GM19043 (cell line): ENCODE measurements at regions not wholly inside any gene's neighbourhood (a gene's known extent, or its start where the extent isn't known, plus 50 kb on each side); places are given as distances from the start of the nearest gene placed in this dataset.

Source experiments
- ATAC-seq: cut with Tn5 transposase; IDR thresholded peaks from one replicate; pipeline ENCODE4 v1.9.1; 2021; ENCODE audit warnings: low read depth; ENCODE audit not compliant: unreplicated experiment

DNA sequence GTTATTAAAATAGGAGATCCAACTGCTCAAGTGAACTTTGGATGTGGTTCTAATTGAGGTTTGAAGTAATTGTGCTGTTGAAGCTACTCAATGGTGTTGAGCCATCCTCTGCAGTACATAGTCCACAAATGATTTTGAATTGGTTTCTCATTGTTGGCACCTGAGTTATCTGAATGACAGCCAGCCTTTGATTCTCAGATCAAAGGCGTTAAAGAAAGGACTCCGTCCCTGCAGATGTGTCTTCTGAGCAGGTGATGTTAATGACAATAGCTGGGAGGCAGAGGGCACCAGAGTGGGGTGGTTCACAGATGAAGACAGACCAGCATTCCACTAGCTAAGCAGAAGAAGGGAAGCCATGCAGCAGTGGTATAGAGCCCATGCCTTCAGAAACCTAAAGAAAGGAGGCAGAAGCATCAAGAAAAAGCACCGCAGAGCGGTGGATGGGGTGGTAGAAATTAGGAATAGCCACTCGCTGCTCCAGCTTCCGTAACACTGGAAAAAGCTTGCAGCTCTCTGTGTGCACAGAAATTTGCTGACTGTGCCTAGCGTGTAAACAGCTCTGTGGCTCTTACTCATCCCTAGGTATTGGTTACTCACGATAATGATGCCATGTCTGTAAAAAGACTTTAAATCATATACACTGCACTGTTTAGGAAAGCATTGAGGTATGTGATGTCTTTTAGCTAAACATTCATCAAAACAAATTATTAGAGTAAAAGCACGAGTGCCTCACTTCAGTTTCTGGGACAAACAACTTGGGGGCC, 79.2 kb upstream of the CLCN4 start:
- no peak for ATAC-seq

DNA sequence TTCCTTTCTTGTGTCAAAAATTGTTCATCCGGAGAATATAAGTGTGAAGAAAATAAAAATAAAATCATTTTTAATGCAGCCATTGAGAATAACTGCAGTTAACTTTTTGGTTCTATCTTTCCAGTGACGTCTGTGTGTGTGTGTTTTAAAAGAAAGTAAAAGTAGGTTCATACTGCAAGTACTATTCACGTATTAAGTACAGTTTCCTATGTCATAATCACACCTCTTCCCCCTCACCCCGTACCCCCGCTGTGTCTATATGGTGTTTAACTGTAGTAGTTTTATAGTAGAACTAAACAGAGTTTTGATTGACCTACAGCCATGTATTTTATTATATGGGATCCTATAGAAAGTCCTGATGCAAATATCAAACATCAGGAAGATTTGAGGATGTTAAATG, 78.5 kb upstream of the CLCN4 start:
- no peak for ATAC-seq

DNA sequence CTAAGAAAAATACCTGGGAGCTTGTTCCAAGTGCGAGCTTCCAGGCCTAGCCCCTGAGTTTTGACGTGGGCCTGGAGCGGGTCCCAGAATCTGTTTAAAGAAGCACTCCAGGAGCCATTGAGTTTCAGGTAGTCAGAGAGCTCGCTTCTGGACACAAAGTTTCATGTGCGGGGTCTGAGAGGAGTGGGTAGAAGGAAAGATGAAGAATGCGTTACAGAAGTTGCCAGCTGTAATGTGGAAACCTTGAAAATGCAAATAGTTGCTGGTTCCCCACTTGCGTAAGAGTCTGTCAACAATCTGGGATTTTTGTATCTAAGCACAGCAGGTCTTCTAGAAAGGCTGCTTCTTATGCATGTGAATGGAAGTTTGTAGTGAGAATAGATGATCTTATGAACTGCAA, 77.5 kb upstream of the CLCN4 start:
- ATAC-seq = no peak

DNA sequence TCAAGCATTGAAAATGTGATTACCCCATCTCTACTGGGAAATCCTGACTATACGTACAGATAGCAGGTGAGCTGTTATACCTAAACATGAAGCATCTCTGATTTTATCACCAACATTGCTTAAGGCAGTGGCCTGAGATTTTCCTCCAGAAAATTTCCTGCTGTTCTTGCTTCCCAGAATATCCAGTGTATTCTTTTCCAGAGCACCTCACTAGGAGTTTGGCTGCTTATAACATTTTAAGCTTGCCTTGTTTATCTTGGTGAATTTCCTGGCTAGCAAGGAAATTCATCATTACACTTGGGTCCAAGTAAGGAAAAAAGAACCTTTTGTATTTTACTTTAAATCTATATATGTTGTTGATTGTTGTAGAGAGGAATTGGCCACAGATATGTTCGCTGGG, 73.0 kb upstream of the CLCN4 start:
- ATAC-seq = no peak

DNA sequence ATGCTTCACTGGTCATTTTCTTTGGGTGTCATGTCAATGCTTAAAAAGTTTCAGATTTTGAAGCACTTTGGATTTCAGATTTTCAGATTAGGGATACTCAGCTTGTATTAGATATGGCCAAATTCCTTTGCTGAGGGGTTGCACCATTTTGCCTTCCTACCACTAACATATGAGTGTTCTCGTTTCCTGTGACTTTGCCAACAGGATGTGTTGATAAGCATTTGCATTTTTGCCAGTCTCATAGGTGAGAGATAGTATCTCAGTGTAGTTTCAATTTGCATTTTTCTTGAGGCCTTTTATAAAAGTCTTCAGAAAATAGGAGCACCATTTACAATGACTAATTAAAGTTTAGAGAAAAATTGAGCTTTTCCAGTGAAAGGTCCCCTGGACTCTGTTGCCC, 71.6 kb upstream of the CLCN4 start:
- no peak for ATAC-seq

DNA sequence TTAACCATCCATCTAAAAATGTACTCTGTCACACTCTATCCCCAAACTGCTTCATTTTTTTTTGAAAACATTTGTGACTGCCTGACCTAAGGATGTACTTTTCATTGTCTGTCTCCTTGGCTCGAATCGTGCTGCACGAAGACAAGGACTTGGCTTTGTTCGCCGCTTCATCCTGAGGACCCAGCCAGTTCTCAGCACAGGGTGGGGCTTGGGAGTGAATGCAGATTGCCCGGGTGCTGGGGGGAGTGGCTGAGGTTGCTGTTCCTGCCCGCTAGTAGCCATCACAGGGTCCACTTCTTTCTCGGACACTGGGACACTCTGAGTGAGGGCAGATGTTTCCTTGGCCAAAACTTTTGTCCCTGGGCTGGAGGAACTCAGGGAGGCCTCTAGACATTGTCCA, 70.1 kb upstream of the CLCN4 start:
- ATAC-seq = no peak

DNA sequence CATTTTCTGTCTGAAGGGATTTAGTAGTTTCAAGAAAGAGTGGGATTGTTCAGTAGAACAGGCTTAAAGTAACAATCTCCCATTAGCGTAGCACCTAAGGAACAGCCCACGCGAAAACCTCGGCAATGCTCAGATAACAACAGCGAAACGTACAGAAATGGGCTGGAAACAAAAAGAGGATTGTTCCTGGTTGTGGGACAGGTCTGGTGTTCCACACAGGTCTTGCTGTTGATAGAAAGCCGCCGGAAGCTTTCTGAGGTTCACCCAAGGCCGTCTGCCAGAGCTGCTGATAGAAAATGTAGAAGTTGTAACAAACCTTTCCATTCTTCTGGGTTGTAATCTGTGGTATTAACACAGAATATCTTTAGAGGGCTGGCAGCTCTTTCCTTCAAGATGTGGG, 69.4 kb upstream of the CLCN4 start:
- ATAC-seq = no peak

DNA sequence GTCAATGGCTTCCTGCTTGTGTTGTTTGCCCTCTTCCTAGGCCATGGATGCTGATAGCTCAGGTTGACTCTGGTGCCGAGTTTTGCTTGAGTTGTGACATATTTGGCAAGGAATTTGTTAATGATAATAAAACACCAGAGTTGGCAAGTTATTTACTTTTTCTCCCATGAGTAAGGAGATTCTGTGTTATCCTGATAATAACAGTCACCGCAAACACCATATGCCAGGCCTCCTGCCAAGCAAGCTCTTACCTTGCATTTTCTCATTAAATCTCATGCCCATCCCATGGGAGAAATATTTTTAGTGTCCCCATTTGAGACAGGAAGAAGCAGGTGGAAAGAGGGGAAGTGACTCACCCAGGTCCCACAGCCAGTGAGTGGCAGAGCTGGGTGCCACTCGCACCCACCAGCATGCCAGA, 67.4 kb upstream of the CLCN4 start:
- ATAC-seq = no peak

DNA sequence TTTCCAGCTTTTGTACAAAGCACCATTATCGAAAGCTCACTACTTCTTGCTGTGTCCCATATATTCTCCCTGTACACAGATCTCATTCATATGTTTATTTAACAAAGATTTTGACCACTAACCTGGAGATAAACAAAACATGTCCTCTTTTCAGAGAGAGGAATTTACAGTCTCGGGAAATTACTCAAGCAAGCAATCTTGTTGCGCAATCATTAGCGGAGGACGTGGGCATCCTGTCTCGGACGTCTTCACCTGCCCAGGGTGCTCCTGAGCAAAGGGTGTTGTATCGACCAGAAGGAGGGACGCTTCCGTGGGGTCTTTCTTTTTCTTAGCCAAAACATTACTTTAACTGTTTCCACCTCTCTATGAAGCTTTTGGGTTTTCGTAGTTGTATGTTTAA, 66.5 kb upstream of the CLCN4 start:
- ATAC-seq = no peak

DNA sequence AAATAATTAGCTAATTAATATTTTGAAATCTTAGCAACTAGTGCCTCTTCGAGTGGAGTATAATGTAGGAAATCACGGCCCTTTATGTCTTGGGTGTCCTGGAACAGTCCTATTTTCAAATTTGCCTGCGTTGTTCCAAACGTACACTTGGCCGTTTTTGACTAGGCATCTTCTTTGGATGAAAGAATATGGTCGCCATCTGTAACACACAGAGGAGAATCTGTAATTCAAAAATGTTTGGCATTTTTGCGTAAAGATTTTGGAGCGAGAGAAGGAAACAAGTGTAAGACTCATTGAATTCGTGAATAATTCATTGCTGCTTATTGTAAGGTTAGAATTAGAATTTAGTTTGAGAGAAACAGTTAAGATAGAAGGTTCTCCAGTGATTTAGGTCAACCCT, 61.5 kb upstream of the CLCN4 start:
- ATAC-seq = no peak

DNA sequence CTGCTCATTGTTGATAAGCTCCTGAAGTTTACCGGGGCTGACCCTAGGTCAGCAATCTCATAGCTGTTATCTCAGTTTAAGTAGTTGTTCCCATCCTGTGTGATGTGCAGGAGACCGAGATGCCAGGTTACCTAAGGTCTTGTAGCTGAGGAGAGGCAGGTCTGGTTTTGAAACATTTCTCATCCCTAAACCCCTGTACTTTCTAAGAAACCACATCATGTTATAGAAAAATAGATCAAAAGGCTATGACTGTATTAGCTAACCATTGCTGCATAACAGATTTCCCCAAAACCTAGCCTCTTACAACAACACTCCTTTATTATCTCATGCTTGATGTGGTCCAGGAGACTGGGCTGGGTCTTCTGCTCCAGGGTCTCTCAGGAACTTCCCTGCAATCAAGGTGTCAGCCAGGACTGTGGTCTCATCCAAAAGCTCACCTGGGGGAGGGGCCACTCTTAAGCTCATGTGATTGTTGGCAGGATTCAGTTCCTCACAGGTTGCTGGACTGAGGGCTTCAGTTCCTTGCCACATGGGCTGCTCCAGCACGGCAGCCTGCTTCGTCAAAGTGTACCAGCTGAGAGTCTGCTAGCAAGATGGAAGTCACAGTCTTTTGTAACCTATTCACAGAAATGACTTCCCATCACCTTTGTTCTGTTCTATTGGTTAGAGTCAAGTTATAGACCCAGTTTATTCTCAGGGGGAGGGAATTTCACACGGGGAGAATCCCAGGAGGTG, 60.9 kb upstream of the CLCN4 start:
- ATAC-seq = no peak

DNA sequence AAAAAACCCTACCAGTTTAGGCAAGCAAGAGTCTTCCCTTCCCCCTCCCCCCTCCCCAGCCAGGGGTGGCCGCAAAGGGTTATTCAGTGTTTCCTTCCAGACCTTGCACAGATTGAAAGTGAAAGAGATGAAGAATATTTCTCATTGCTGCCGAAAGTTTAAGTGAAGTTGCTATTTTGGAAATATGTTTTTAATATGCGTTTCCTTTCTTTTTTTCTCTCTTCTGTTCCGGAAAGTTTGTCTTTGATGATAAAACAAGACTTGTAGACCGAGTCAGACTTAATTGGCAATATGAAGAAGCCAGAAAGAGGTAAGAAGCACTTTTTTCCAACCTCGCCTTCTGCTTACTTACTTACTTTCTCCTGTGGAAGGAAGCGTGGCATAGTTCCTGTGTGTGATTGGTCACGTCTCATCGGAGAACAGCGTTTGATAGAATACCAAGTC, 58.5 kb upstream of the CLCN4 start:
- ATAC-seq = peak; percentile 88

DNA sequence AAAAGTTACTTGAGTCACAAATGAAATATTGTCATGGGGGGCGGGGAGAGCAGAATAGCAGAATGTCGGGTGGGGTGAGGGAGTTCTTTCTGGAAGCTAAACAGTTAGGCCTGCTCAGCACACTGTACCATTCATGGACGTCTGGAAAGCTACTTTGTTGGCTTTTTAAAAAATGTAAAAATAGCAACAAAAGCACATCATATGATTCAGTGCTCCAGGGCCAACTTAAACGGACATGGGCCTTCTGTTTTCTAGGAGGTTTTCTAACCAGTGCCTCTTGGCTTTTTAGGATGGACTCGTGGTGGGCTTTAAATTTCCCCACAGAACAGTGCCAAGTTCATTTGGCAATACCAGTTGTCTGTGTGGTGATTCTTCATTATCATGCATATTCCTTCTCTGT, 57.4 kb upstream of the CLCN4 start:
- ATAC-seq = no peak

DNA sequence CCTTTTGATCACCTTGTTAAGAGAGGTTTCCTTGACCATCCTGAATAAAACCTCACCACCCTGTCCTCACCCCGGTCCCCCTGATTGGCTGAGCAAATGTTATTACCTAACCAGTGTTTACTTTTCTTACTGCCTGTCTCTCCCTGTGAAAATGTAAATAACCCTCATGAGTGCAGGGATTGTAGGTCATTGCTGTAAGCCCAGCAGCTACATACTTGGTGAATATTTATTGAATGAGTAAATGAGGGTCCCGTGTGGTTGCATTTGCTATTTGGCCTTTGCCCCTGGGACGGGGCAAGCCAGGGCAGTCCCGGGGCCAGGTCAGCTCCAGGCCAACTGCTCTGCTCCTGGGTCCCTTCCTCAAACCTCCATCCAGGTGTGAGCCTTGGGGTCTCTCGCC, 55.5 kb upstream of the CLCN4 start:
- no peak for ATAC-seq

DNA sequence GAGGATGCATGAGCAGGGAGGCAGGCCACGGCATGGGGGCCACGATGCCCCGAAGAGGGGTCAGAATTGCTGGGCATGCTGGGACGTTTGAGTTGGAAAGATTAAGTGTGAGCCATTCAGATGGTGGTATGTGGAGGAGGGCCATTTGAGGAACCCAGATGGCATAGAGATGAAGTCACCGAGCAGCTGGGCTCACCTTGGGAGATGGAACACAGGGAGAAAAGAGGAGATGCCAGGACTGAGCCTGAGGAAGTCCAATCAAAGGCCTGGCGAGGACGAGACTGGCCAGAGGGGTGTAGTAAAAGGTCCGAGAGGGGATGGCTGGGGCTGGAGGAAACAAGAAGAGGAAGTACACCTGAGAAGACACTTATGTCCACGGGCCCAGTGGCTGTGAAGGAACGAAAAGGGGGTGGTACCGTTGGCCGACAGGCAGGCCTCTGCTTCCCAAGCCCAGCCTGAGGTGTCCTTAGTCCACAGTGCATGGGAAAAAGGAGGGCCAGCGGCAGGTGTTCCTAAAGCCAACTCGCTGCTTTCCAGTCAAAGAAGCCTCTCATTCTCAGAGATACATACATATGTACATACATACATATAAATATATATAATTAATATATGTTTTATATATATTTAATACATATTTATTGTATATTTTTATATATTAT, 54.6 kb upstream of the CLCN4 start:
- ATAC-seq = no peak

DNA sequence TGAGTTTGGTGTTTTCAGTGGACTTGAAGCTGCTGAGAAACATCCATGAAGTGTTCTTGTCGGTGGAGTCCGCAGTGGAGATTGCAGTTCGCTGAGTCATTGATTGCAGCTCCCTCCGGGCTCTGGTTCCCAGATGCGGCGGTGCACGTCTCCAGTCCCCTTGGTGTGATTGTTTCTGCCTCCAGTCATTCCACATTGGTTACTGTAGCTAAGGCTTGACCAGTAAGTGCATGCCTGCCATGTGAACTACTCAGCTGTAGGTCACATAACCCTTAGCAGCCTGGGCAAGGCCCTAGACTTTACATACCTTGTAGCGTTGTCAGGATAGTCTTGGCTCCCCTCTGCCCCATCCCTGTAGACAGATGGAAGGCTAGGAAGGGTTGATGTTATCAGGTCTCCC, 53.8 kb upstream of the CLCN4 start:
- ATAC-seq = no peak

DNA sequence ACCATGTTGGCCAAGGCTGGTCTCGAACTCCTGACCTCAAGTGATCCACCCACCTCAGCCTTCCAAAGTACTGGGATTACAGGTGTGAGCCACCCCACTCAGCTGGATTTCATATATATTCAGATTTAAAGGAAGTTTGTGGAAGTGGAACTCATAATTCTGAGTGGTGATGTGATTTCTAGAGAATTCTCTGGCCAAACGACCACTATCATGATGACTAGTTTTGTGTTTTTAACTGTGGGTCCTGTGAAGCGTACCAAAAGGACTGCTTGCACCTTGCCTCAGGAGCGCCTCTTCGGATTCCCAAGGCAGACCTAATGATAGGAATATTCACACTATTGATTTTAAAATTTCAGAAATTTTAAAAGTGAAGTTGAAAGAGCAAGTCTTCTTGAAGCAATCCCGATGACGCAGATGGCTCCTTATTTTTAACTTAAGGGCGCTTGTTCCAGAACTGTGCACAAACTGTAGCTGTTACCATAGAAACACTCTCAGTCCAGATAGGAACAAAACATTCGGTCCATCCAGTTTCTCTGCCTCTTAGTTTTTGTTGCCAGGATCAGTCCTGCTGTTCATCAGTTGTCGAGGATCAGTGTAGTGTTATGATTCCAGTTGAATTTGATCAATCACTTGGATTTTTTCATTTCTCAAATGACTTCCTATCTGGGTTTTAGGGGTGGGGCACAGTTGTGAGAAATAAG, 51.7 kb upstream of the CLCN4 start:
- ATAC-seq = no peak

DNA sequence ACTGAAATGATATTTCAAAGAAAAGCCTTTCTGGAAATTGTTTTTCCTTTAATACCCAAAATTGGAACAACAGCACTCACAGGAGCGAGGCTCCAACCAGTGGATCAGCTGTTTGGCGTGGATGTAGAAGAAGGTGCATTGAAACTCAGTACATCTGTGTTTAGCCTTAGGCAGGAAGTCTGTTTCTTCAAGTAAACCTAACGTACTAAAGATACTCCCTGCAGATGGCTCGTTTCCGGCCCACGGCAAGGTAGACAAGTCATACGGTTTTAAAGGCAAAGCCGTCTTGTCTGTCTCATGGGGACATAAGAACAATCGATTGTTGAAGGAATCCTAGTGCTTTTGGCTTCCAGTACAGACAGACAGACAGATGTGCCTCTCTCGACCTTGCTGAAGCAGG, 50.0 kb upstream of the CLCN4 start:
- ATAC-seq = peak; percentile 75
